OCI-LY1 (cell line): ENCODE measurements at regions not wholly inside any gene's neighbourhood (a gene's known extent, or its start where the extent isn't known, plus 50 kb on each side); places are given as distances from the start of the nearest gene placed in this dataset.

Experiments used
- H2AFZ ChIP-seq: fragments of 200-600 bp; sonication (generic), shearing (Covaris generic); 2 replicates; pipeline ENCODE4 v1.6.0; 2014; ENCODE audit warnings: antibody characterized with exemption, mild to moderate bottlenecking, low read length
- H3F3A ChIP-seq: fragments of 200-600 bp; sonication (generic), shearing (Covaris generic); 2 replicates; pipeline ENCODE4 v1.6.0; 2014; ENCODE audit warnings: mild to moderate bottlenecking, antibody characterized with exemption, low read length, moderate library complexity; ENCODE audit not compliant: insufficient read depth
- H3K27ac ChIP-seq: fragments of 200-600 bp; sonication (generic); 2 replicates; pipeline ENCODE4 v1.5.1; 2014; ENCODE audit warnings: low read length, mixed run types, mild to moderate bottlenecking, low read depth; ENCODE audit not compliant: poor library complexity, severe bottlenecking
- H3K27me3 ChIP-seq: fragments of 200-600 bp; sonication (generic); 2 replicates; pipeline ENCODE4 v1.6.0; 2014; ENCODE audit warnings: antibody characterized with exemption, mild to moderate bottlenecking, low read length, moderate library complexity; ENCODE audit not compliant: insufficient read depth
- H3K36me3 ChIP-seq: fragments of 200-600 bp; sonication (generic); 2 replicates; pipeline ENCODE4 v1.6.1; 2014; ENCODE audit warnings: mild to moderate bottlenecking, antibody characterized with exemption, low read length, moderate library complexity, mixed read lengths; ENCODE audit not compliant: insufficient read depth
- H3K4me1 ChIP-seq: fragments of 200-600 bp; sonication (generic); 2 replicates; pipeline ENCODE4 v1.5.1; 2014; ENCODE audit warnings: mild to moderate bottlenecking, low read length, moderate library complexity; ENCODE audit not compliant: insufficient read depth, severe bottlenecking
- H3K4me2 ChIP-seq: fragments of 200-600 bp; sonication (generic), shearing (Covaris generic); 2 replicates; pipeline ENCODE4 v1.6.1; 2014; ENCODE audit warnings: low read length
- H3K4me3 ChIP-seq: fragments of 200-600 bp; sonication (generic); 2 replicates; pipeline ENCODE4 v1.5.1; 2014; ENCODE audit warnings: low read length, low read depth, mild to moderate bottlenecking, mixed read lengths; ENCODE audit not compliant: poor library complexity, severe bottlenecking
- H3K79me2 ChIP-seq: fragments of 200-600 bp; shearing (Covaris generic); 2 replicates; pipeline ENCODE4 v1.6.1; 2016; ENCODE audit warnings: mixed run types, low read length, mixed read lengths; ENCODE audit not compliant: insufficient read depth
- H3K9ac ChIP-seq: fragments of 200-600 bp; sonication (generic), shearing (Covaris generic); 2 replicates; pipeline ENCODE4 v1.6.1; 2014; ENCODE audit warnings: mild to moderate bottlenecking, low read length, mixed read lengths
- H3K9me2 ChIP-seq: fragments of 200-600 bp; sonication (generic), shearing (Covaris generic); 2 replicates; pipeline ENCODE4 v1.6.1; 2014; ENCODE audit warnings: low read depth, mild to moderate bottlenecking, low read length, mixed read lengths
- H3K9me3 ChIP-seq: fragments of 200-600 bp; shearing (Covaris generic); 2 replicates; pipeline ENCODE4 v1.6.1; 2014; ENCODE audit warnings: low read length, mixed read lengths
- H4K20me1 ChIP-seq: fragments of 200-600 bp; sonication (generic), shearing (Covaris generic); 2 replicates; pipeline ENCODE4 v1.6.0; 2016; ENCODE audit warnings: mild to moderate bottlenecking, low read length; ENCODE audit not compliant: insufficient read depth
- CTCF ChIP-seq: fragments of 200-600 bp; sonication (generic), shearing (Covaris generic); IDR thresholded peaks from 2 replicates; pipeline ENCODE4 v1.5.1; 2017; ENCODE audit warnings: mild to moderate bottlenecking, antibody characterized with exemption, low read length, moderate library complexity, mixed read lengths
- EZH2 ChIP-seq: fragments of 200-600 bp; sonication (generic), shearing (Covaris generic); IDR thresholded peaks from 2 replicates; pipeline ENCODE4 v1.8.0; 2017; ENCODE audit warnings: borderline replicate concordance, mixed run types, mild to moderate bottlenecking, antibody characterized with exemption, low read length, moderate library complexity, mixed read lengths

DNA sequence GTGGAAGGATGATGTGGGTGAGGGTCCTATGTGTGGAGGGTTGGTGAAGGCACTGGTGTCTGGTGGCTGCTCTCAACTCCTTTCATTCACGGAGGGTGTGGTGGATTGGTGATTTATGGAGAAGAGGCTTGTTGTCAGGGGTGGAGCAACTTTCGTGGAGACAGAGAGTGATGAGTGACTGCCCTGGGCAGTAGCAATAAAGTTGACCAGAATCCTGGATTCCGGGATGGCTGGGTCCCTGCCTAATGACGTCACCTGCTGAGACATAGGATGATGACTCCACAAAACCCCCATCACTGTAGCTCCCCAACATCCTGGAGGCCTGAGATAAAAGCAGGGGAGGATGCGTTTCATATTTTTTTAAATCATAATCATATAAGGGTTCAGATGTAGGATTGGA, 193.0 kb downstream of the ACKR3 start:
- TF ChIP-seq CTCF (no peak), EZH2 (no peak)
- Histone ChIP-seq H3K79me2 (no peaks in the 10 kb centered on the region), H3K27ac (no peak overlapping the region), H3K9ac (no peak overlapping the region), H3K9me2 (no peaks in the 10 kb centered on the region), H2AFZ (no peak overlapping the region), H3K36me3 (no peaks in the 10 kb centered on the region), H3K4me1 (no peaks in the 10 kb centered on the region), H3K4me3 (no peak overlapping the region), H3K27me3 (no peaks in the 10 kb centered on the region), H3K4me2 (no peak overlapping the region), H4K20me1 (no peaks in the 10 kb centered on the region), H3K9me3 (no peaks in the 10 kb centered on the region), H3F3A (no peaks in the 10 kb centered on the region)

DNA sequence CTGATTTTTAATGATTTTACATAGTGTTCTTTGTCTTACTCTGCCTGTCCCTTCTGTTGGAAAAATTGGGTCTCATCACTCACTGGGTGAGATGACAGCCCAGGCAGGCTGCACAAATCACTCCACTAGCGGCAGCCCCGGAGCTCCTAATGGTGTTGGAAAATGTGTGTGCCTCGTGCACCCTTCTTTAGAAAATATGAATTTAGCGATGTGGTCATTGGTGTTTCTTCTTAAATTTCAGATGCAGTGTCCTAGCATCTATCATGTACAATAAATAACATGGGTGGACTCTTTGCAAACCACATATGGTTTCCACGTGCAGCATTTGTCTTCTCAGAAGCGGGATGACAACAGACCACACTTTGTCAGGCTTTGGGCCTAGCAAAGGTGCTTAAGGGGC, 194.2 kb downstream of the ACKR3 start:
- no peak overlapping the region for H2AFZ ChIP-seq
- H3K9me3 ChIP-seq: no peaks in the 10 kb centered on the region
- no peak for TF ChIP-seq EZH2
- TF ChIP-seq CTCF: no peak
- H3K27ac ChIP-seq: no peak overlapping the region
- no peak overlapping the region for H3K4me3 ChIP-seq
- no peak overlapping the region for H3K9ac ChIP-seq
- no peaks in the 10 kb centered on the region for H3K27me3 ChIP-seq
- H3K9me2 ChIP-seq: no peaks in the 10 kb centered on the region
- no peaks in the 10 kb centered on the region for H3K36me3 ChIP-seq
- no peaks in the 10 kb centered on the region for H3F3A ChIP-seq
- H3K4me2 ChIP-seq: no peak overlapping the region
- no peaks in the 10 kb centered on the region for H4K20me1 ChIP-seq
- H3K79me2 ChIP-seq: no peaks in the 10 kb centered on the region
- H3K4me1 ChIP-seq: no peaks in the 10 kb centered on the region

GRCh38 chr2:236764716-236765115, 195.1 kb downstream of the ACKR3 start:
- Histone ChIP-seq H3K36me3 (no peaks in the 10 kb centered on the region), H3K27me3 (no peaks in the 10 kb centered on the region), H3K9me2 (no peaks in the 10 kb centered on the region), H4K20me1 (no peaks in the 10 kb centered on the region), H3K9ac (no peak overlapping the region), H3K27ac (no peak overlapping the region), H3K4me1 (no peaks in the 10 kb centered on the region), H3K4me2 (no peak overlapping the region), H3K79me2 (no peaks in the 10 kb centered on the region), H3K4me3 (no peak overlapping the region), H2AFZ (no peak overlapping the region), H3K9me3 (no peaks in the 10 kb centered on the region), H3F3A (no peaks in the 10 kb centered on the region)
- TF ChIP-seq EZH2 (no peak), CTCF (no peak)
